ENCODE measurements at regions not wholly inside any gene's neighbourhood (a gene's known extent, or its start where the extent isn't known, plus 50 kb on each side); places are given as distances from the start of the nearest gene placed in this dataset.

DNA sequence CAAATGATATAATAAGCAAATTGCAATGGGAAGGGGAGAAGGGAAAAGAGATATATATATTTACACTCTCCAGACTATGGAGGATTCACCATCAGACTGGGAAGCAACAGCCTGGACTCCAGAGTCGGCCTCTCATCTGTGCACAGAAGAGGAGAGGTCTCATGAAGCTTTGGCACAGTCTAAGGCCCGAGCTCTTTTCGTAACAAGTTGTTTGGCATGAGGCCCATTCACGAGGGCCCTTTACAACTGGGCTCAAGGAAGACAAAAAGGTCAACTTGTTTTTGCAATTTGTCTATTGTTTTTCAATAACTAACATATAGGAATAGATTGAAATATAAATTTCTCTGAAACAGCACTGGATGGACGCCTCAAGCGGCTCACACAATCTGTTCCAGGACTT, 66.7 kb upstream of the AJAP1 start:
- Histone ChIP-seq H3K9ac (ENCODE audit: low read depth in 1 of 2, low read length in 2 of 2) (no peak overlapping the region), H3K4me1 (ENCODE audit: control insufficient read depth in 4 of 4, insufficient read depth in 4 of 4, low read length in 3 of 4) (no peaks in the 10 kb centered on the region), H3K27me3 (ENCODE audit: control insufficient read depth in 4 of 4, insufficient read depth in 4 of 4, low read length in 3 of 4) (peaks cover 0 to 6% (median 0%) of the 10 kb centered on the region in 4 donors), H3K27ac (ENCODE audit: low read depth in 1 of 2, low read length in 2 of 2) (no peak overlapping the region), H3K9me3 (ENCODE audit: control insufficient read depth in 4 of 4, low read length in 3 of 4) (no peaks in the 10 kb centered on the region), H3K36me3 (ENCODE audit: control insufficient read depth in 4 of 4, insufficient read depth in 3 of 4, low read depth in 1 of 4, low read length in 3 of 4) (no peaks in the 10 kb centered on the region), H3K4me3 (ENCODE audit: low read depth in 1 of 3, low read length in 3 of 3) (no peak overlapping the region)
- DNase-seq (ENCODE audit: low spot score), result no peak
- TF ChIP-seq, protein P1, sequence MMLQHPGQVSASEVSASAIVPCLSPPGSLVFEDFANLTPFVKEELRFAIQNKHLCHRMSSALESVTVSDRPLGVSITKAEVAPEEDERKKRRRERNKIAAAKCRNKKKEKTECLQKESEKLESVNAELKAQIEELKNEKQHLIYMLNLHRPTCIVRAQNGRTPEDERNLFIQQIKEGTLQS (IDR thresholded peaks at IDR 0.05), result no peak
- no peak for TF ChIP-seq HNF4G (IDR thresholded peaks at IDR 0.05)
- TF ChIP-seq RAD21 (IDR thresholded peaks at IDR 0.05), result no peak
- no peak for TF ChIP-seq YY1 (IDR thresholded peaks at IDR 0.05)
- no peak for TF ChIP-seq FOXA1 (IDR thresholded peaks at IDR 0.05)
- no peak for TF ChIP-seq GABPA (IDR thresholded peaks at IDR 0.05 in 1 of 2, conservative IDR thresholded peaks at IDR 0.05 in 1 of 2)
- TF ChIP-seq, protein P2, sequence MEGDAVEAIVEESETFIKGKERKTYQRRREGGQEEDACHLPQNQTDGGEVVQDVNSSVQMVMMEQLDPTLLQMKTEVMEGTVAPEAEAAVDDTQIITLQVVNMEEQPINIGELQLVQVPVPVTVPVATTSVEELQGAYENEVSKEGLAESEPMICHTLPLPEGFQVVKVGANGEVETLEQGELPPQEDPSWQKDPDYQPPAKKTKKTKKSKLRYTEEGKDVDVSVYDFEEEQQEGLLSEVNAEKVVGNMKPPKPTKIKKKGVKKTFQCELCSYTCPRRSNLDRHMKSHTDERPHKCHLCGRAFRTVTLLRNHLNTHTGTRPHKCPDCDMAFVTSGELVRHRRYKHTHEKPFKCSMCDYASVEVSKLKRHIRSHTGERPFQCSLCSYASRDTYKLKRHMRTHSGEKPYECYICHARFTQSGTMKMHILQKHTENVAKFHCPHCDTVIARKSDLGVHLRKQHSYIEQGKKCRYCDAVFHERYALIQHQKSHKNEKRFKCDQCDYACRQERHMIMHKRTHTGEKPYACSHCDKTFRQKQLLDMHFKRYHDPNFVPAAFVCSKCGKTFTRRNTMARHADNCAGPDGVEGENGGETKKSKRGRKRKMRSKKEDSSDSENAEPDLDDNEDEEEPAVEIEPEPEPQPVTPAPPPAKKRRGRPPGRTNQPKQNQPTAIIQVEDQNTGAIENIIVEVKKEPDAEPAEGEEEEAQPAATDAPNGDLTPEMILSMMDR (IDR thresholded peaks at IDR 0.05; ENCODE audit: low read depth, low read length, missing input control), result no peak
- TF ChIP-seq, protein P3, sequence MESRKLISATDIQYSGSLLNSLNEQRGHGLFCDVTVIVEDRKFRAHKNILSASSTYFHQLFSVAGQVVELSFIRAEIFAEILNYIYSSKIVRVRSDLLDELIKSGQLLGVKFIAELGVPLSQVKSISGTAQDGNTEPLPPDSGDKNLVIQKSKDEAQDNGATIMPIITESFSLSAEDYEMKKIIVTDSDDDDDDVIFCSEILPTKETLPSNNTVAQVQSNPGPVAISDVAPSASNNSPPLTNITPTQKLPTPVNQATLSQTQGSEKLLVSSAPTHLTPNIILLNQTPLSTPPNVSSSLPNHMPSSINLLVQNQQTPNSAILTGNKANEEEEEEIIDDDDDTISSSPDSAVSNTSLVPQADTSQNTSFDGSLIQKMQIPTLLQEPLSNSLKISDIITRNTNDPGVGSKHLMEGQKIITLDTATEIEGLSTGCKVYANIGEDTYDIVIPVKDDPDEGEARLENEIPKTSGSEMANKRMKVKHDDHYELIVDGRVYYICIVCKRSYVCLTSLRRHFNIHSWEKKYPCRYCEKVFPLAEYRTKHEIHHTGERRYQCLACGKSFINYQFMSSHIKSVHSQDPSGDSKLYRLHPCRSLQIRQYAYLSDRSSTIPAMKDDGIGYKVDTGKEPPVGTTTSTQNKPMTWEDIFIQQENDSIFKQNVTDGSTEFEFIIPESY (IDR thresholded peaks at IDR 0.05), result no peak
- TF ChIP-seq TAF1 (conservative IDR thresholded peaks at IDR 0.05), result no peak
- TF ChIP-seq, protein P4, sequence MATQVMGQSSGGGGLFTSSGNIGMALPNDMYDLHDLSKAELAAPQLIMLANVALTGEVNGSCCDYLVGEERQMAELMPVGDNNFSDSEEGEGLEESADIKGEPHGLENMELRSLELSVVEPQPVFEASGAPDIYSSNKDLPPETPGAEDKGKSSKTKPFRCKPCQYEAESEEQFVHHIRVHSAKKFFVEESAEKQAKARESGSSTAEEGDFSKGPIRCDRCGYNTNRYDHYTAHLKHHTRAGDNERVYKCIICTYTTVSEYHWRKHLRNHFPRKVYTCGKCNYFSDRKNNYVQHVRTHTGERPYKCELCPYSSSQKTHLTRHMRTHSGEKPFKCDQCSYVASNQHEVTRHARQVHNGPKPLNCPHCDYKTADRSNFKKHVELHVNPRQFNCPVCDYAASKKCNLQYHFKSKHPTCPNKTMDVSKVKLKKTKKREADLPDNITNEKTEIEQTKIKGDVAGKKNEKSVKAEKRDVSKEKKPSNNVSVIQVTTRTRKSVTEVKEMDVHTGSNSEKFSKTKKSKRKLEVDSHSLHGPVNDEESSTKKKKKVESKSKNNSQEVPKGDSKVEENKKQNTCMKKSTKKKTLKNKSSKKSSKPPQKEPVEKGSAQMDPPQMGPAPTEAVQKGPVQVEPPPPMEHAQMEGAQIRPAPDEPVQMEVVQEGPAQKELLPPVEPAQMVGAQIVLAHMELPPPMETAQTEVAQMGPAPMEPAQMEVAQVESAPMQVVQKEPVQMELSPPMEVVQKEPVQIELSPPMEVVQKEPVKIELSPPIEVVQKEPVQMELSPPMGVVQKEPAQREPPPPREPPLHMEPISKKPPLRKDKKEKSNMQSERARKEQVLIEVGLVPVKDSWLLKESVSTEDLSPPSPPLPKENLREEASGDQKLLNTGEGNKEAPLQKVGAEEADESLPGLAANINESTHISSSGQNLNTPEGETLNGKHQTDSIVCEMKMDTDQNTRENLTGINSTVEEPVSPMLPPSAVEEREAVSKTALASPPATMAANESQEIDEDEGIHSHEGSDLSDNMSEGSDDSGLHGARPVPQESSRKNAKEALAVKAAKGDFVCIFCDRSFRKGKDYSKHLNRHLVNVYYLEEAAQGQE (IDR thresholded peaks at IDR 0.05), result no peak
- no peak for TF ChIP-seq FOXA2 (IDR thresholded peaks at IDR 0.05)
- TF ChIP-seq, protein P5, sequence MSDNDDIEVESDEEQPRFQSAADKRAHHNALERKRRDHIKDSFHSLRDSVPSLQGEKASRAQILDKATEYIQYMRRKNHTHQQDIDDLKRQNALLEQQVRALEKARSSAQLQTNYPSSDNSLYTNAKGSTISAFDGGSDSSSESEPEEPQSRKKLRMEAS (IDR thresholded peaks at IDR 0.05), result no peak
- WGBS, result 66% methylated on average over 6 of the region's 6 CpGs

DNA sequence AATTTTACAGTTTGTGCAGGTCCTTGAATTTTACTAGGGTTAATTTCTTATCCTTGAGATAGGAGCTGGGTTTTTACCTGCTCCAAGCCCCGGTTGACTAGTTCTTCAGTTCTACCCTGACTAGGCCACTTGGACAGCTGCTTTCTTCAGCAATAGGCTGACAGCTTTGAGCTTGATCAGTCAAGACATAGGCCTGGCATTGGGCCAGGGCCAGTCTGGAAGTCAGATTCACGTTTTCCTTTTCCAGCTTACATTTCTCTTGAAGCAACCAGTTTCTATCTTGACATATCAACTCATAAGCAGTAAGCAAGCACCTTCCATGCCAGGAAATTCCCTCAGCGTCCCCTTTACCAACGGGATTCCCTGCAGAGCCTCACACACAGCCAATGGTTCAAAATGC, 63.7 kb upstream of the AJAP1 start:
- whole genome bisulfite sequencing, result 65% methylated on average over 4 of the region's 4 CpGs
- DNase-seq (ENCODE audit: low spot score), result no peak
- Histone ChIP-seq H3K27ac (ENCODE audit: low read depth in 1 of 2, low read length in 2 of 2) (no peak overlapping the region), H3K27me3 (ENCODE audit: control insufficient read depth in 4 of 4, insufficient read depth in 4 of 4, low read length in 3 of 4) (peaks cover 0 to 3% (median 0%) of the 10 kb centered on the region in 4 donors), H3K9ac (ENCODE audit: low read depth in 1 of 2, low read length in 2 of 2) (no peak overlapping the region), H3K9me3 (ENCODE audit: control insufficient read depth in 4 of 4, low read length in 3 of 4) (no peaks in the 10 kb centered on the region), H3K4me3 (ENCODE audit: low read depth in 1 of 3, low read length in 3 of 3) (no peak overlapping the region), H3K36me3 (ENCODE audit: control insufficient read depth in 4 of 4, insufficient read depth in 3 of 4, low read depth in 1 of 4, low read length in 3 of 4) (no peaks in the 10 kb centered on the region), H3K4me1 (ENCODE audit: control insufficient read depth in 4 of 4, insufficient read depth in 4 of 4, low read length in 3 of 4) (no peaks in the 10 kb centered on the region)
- no peak for TF ChIP-seq JUND (IDR thresholded peaks at IDR 0.05)
- TF ChIP-seq, protein P5 (IDR thresholded peaks at IDR 0.05), result no peak
- TF ChIP-seq RAD21 (IDR thresholded peaks at IDR 0.05), result no peak
- no peak for TF ChIP-seq SP1 (IDR thresholded peaks at IDR 0.05)
- TF ChIP-seq RXRA (IDR thresholded peaks at IDR 0.05), result no peak
- TF ChIP-seq, protein P1 (IDR thresholded peaks at IDR 0.05), result no peak
- TF ChIP-seq EGR1 (IDR thresholded peaks at IDR 0.05; ENCODE audit: low read depth in 2 of 2), result no peak
- no peak for TF ChIP-seq HNF4G (IDR thresholded peaks at IDR 0.05)
- TF ChIP-seq YY1 (IDR thresholded peaks at IDR 0.05), result no peak
- TF ChIP-seq FOXA1 (IDR thresholded peaks at IDR 0.05), result no peak
- TF ChIP-seq, protein P2 (IDR thresholded peaks at IDR 0.05; ENCODE audit: low read depth, low read length, missing input control), result no peak
- TF ChIP-seq TAF1 (conservative IDR thresholded peaks at IDR 0.05), result no peak
- TF ChIP-seq, protein P4 (IDR thresholded peaks at IDR 0.05), result no peak
- TF ChIP-seq FOXA2 (IDR thresholded peaks at IDR 0.05), result no peak
- no peak for TF ChIP-seq NR2F2 (IDR thresholded peaks at IDR 0.05)
